GM13976 (cell line): ENCODE measurements at regions not wholly inside any gene's neighbourhood (a gene's known extent, or its start where the extent isn't known, plus 50 kb on each side); places are given as distances from the start of the nearest gene placed in this dataset.

Experiments used
- DNase-seq: peaks from one replicate; pipeline ENCODE4 v3.0.0; 2012; ENCODE audit warnings: low spot score
- in situ Hi-C: fragments of 300-500 bp; cut with MboI; formaldehyde crosslinking; loops from one replicate; pipeline ENCODE4 v1.12.0; 2022; ENCODE audit warnings: low sequenced_read_pairs, mixed read lengths, inconsistent platforms; ENCODE audit not compliant: unreplicated experiment
- TF ChIP-seq, protein P1 (sequence below): IDR thresholded peaks from 2 replicates; pipeline ENCODE4 v1.5.1; 2012; ENCODE audit warnings: borderline replicate concordance, mild to moderate bottlenecking; ENCODE audit not compliant: insufficient read depth; ENCODE audit errors: extremely low read depth, missing control alignments, control extremely low read depth

GRCh38 chr5:136620621-136621020 lies 255.3 kb upstream of the TRPC7 start:
- TF ChIP-seq, protein P1, sequence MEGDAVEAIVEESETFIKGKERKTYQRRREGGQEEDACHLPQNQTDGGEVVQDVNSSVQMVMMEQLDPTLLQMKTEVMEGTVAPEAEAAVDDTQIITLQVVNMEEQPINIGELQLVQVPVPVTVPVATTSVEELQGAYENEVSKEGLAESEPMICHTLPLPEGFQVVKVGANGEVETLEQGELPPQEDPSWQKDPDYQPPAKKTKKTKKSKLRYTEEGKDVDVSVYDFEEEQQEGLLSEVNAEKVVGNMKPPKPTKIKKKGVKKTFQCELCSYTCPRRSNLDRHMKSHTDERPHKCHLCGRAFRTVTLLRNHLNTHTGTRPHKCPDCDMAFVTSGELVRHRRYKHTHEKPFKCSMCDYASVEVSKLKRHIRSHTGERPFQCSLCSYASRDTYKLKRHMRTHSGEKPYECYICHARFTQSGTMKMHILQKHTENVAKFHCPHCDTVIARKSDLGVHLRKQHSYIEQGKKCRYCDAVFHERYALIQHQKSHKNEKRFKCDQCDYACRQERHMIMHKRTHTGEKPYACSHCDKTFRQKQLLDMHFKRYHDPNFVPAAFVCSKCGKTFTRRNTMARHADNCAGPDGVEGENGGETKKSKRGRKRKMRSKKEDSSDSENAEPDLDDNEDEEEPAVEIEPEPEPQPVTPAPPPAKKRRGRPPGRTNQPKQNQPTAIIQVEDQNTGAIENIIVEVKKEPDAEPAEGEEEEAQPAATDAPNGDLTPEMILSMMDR, result no peak
- DNase-seq, result no peak
- in situ Hi-C loops, result no loop called here

DNA sequence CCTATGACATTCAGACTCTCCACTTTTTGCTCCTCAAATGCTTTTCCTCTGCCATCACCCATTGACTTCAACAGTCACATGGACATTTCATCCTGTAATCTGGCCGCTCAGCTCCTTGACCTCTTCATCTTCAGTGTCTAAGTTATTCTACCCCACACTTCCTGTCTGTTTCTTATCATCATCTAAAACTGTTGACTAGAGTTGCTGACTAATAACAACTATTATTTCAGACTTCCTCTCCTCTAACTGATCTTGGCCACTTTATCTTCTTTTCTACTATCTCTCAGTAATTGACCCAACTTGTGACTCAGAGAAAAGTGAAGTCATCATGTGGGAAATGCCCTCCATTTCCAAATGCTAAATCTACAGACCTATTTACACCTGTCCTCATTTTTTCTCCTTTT lies 254.7 kb upstream of the TRPC7 start:
- TF ChIP-seq, protein P1, result no peak
- no peak for DNase-seq
- in situ Hi-C loops, result no loop called here

- TF ChIP-seq, protein P1, result no peak
- no peak for DNase-seq
- in situ Hi-C loops, result no loop called here
These were observed 254.2 kb upstream of the TRPC7 start for GRCh38 chr5:136619556-136619955.

DNA sequence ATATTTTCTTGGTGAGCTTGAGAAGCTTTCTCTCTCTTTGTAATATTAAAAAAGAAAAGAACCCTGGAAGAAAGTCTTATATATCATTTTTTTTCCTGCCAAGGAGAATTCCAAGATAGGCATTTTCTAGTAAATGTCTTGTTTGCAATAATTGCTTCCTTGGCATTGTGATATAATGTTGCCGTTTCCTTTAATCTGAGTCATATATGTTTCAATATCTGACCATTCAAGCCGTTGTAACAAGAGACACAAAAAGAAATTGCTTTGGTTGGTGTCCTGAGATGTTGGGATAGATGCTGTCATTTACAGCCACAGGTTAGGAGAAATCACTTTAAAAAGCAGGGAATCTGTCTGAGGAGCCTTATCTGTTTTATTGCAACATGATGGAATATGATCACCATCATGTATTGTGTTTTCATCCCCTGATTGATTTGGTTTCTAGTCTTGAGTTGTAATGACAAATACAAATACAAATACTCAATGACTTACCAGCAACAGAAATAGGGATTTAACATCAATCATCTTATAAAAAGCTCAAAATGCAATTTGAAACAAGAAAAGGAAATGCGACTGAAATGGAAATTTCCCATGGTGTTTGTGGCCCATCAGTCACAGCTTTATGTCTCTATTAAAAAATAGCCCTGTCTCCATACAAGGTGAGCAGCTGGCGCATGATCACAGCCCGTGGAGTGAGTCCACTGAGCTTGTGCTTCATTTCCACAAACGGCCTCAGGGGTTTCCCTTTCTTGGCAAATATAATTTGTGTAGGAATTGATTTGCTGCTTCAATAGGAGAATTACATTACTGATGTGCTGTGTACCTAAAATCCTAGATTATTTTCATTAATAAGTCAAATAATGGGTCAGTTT lies 250.1 kb upstream of the TRPC7 start:
- in situ Hi-C loops, result no loop called here
- TF ChIP-seq, protein P1, result no peak
- DNase-seq, result no peak

- in situ Hi-C loops, result no loop called here
- TF ChIP-seq, protein P1, result no peak
- no peak for DNase-seq
These were observed 247.9 kb upstream of the TRPC7 start for GRCh38 chr5:136613230-136613629.

- DNase-seq, result no peak
- TF ChIP-seq, protein P1, result no peak
- in situ Hi-C loops, result no loop called here
These were observed 240.3 kb upstream of the TRPC7 start for GRCh38 chr5:136605638-136606037.
